T1000 (cell line): ENCODE measurements at regions not wholly inside any gene's neighbourhood (a gene's known extent, or its start where the extent isn't known, plus 50 kb on each side); places are given as distances from the start of the nearest gene placed in this dataset.

Experiments
- DNase-seq: peaks from one replicate; lab custom pipeline; 2025; ENCODE audit warnings: mixed read lengths; lab: John Stamatoyannopoulos, UW

DNA sequence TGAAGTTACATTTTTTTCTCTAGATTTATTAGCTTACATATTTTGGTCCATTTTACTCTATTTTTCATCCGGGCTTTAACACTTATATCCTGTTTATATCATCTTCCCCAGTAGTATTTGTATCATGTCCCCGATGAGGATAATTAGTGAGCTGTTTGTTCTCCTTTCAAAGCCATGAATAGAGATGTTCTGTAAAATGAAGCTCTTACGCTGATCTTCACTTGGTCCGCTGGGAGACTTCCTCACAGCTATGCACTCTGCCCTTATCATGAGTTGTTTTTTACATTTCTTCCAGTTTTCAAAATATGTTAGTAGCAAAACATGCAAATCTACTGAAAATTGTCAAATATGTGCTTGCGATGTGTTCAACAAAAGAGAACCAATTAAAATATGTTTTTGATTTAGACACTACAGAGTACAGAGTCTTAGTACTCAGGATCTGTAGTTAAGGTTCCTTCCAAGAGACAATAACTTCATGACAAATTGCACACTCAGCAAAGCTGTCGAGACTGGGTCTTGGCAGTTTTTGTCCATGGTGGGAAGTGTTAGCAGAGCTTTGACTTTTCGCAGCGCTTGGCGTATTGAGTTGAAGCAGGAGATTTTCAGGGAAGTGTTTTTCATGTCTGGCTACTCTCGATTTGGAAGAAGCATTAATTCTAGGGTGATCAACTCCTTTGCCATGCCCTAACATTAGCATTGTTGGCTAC lies 292.0 kb upstream of the ADAMTS5 start:
- no peak for DNase-seq

- DNase-seq = no peak
Measured at GRCh38 chr21:27257908-27258556, 291.1 kb upstream of the ADAMTS5 start.

GRCh38 chr21:27257226-27257625 lies 290.3 kb upstream of the ADAMTS5 start:
- no peak for DNase-seq

- DNase-seq = no peak
Measured at GRCh38 chr21:27251752-27252151, 284.9 kb upstream of the ADAMTS5 start.

GRCh38 chr21:27250366-27250765 lies 283.5 kb upstream of the ADAMTS5 start:
- no peak for DNase-seq

DNA sequence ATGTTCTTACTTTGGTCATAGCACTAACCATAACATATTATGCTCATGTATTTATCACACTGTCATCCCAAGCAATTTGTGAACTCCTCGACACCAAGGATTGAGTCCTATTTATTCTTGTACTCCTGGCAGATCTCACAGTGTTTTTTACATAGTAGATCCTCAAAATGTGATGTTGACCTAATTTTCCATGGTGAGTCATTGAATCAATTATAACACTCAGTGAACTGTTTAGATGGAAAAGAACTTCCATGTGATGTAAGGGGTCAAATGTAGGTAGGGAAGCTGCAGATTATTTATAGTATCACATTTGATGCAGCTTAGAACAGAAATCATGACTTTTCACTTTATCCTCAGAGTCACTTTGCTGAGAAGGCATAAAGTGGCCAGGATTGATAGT lies 281.9 kb upstream of the ADAMTS5 start:
- no peak for DNase-seq

DNA sequence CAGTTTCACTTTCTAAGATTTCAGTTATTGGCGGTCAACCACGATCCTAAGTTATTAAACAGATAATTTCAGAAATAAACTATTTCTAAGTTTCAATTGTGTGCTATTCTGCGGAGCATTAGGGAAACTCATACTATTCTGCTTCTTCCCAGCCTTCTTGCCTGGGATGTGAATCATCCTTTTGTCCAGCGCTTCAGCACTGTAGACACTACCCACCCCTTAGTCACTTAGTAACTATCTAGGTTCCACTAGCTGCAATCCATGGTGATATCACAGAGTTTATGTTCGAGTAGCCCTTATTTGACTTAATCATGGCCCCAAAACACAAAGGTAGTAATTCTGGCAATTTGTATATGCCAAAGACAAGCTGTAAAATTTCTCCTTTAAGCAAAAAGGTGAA lies 279.9 kb upstream of the ADAMTS5 start:
- no peak for DNase-seq

- DNase-seq = no peak
Measured at GRCh38 chr21:27244776-27245175, 277.9 kb upstream of the ADAMTS5 start.

DNA sequence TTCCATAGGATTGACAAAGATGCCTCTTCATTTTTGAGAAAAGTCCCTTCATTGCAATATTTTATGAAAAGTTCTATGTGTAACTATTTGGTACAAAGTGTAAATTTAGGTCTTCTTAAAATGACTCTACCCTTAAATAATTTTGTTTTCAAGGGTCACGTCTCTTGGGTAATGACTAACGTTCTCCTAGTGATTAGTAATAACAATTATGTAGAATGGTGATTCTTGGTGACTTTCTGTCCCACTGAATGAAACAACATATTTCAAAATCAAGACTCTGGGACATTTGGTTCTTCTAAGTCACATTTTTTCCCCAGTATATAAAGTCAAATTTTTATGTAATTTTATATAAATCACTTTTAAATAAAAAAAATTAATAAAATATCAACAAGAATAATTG lies 277.5 kb upstream of the ADAMTS5 start:
- DNase-seq = no peak

DNA sequence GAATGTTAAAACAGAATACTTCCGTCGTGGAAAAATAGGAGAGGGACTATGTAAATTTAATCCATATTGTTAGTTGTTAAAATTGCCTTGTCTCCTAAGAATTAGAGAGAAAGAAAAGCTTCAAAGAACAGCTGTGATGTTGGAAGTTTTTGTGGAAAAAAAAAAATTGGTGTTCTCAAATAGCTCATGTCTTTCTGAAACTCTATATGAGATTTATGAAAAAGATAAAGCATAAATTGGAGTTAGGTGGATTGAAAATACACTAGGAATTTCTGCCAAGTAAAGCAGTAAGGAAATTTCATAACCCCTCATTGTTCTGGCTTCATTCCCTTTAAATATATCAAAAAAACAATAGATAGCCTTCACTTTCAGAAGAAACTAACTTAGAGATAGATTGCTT lies 274.0 kb upstream of the ADAMTS5 start:
- no peak for DNase-seq

- no peak for DNase-seq
Measured at GRCh38 chr21:27233514-27234115, 266.7 kb upstream of the ADAMTS5 start.

- DNase-seq = no peak
Measured at GRCh38 chr21:27225940-27226339, 259.1 kb upstream of the ADAMTS5 start.

- no peak for DNase-seq
Measured at GRCh38 chr21:27225151-27225550, 258.3 kb upstream of the ADAMTS5 start.

DNA sequence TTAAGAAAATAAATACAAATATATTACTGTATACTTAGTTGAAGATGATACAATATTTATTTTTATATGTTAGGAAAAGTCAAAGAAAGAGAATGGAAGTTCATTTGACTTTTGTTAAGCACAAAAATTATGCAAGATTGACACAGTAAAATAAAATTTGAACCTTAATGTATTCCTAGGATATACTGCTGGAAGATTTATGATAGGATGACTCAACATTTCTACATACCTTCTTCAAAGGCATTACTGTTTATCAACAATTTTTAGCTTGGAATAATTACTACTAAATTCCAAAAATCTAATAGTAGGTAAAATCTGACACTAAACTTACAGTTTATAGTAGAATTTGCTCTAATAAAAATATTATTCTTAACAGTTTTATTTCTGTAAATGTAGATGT lies 257.3 kb upstream of the ADAMTS5 start:
- no peak for DNase-seq

DNA sequence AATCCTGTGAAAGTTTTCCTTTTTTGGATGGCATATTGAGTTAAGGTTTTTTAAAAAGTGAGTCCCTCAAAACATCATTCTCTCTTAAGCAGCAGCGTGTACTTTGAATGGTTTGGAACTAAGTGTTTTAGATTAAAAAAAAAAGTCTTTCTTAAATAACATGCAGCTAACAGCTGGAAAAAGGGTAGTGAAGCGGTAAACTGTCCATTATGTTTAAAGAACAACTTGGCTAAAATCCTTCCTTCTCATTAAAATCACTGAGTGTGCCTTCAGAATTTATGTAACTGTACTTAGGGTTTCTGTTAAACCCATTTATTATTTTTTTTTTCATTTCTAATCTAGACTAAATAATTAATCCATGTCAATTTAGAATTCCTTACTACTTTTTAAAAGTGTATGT lies 254.2 kb upstream of the ADAMTS5 start:
- no peak for DNase-seq

- no peak for DNase-seq
Measured at GRCh38 chr21:27220416-27220815, 253.5 kb upstream of the ADAMTS5 start.

- DNase-seq = no peak
Measured at GRCh38 chr21:27219068-27219467, 252.2 kb upstream of the ADAMTS5 start.

DNA sequence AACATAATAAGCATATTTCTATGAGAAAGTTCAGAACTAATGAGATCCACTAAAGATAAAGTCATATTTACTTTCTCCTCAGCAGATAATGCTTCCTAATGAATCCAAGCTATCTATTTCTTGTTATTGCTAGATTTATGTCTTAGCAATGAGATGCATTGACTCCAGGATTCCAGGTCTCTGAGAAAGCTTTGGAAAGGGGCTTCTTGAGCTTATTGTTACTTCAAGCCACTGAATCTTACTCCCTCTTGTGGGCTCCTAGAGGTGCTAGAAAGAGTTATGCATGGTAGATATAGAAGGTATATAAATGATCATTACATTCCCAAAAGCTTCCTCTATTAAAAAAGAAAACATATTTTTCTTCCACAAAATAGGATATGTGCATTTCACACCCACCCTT lies 246.4 kb upstream of the ADAMTS5 start:
- DNase-seq = no peak

- DNase-seq = no peak
Measured at GRCh38 chr21:27212441-27212840, 245.6 kb upstream of the ADAMTS5 start.

DNA sequence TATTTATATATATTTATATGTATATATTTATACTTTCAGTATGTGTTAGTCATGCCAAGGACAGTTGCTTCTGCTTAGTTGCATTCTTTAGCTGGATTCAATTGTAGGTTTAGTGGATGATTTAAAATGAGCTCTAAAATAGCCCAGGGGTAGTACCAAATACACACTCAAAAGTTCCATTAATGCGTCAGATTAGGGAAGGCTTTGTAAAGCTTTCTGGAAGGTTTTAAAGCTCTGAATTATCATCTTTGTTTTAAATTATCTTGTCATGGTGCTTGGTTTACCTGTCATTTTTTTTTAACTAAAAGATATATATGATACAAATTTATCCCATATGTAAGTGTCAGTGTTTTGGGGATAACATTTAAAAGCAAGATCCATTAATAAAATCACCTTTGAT lies 242.7 kb upstream of the ADAMTS5 start:
- DNase-seq = no peak

- DNase-seq = no peak
Measured at GRCh38 chr21:27206368-27206982, 239.6 kb upstream of the ADAMTS5 start.

DNA sequence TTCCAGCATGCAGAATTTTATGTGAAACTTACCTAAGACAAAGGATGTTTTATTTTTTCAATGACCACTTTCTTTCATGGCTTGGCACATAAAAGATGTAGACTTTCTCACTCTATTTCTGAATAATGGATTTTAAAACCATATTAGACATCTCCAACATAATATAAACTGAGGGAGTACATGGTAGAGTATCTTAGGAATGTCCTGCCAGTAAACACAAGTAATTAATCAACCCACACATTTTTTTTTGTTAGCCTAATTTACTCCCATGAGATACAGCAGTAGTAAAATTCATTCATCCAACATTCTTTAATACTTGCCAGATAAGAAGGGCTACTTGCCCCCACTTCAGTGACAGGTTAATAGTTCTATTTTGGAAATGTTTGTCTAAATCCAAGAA lies 235.4 kb upstream of the ADAMTS5 start:
- no peak for DNase-seq

DNA sequence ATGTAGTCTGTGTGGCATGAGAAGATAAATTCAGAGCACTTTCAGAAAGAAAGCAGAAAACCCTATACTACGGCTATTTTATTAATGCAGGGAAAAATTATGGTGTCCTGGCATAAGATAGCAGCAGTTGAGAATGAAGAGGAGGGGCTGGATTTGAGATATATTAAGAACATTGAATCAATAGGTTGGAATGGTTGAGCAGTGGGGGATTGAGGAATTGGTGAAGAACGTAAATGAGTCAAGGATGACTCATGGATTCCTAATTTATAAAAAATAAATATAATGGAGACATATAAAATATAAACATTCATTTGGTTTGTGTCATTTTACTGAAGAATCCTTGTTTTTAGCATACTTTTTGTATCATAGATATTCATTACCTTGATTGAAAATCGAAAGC lies 234.3 kb upstream of the ADAMTS5 start:
- DNase-seq = no peak
